ENCODE measurements at regions not wholly inside any gene's neighbourhood (a gene's known extent, or its start where the extent isn't known, plus 50 kb on each side); places are given as distances from the start of the nearest gene placed in this dataset.

DNA sequence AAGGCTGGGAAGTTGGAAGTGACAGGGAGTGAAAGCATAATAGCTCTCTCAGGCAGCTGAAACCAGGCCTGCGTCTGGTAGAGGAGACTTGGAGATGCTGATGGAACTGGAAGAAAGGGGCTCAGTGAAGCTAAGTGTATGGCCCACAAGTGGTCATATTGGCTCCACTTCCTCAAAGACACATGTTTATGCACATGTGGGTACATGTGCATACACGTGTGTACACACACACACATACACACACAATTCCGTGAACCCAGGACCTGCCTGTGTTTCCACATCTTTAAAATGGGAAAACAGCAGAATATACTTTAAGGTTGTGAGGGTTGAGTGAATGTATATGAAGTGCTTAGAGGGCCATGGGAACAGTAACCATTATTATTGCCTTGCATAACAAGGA, 160.9 kb downstream of the ARL6IP6 start:
- TF ChIP-seq, protein P1, sequence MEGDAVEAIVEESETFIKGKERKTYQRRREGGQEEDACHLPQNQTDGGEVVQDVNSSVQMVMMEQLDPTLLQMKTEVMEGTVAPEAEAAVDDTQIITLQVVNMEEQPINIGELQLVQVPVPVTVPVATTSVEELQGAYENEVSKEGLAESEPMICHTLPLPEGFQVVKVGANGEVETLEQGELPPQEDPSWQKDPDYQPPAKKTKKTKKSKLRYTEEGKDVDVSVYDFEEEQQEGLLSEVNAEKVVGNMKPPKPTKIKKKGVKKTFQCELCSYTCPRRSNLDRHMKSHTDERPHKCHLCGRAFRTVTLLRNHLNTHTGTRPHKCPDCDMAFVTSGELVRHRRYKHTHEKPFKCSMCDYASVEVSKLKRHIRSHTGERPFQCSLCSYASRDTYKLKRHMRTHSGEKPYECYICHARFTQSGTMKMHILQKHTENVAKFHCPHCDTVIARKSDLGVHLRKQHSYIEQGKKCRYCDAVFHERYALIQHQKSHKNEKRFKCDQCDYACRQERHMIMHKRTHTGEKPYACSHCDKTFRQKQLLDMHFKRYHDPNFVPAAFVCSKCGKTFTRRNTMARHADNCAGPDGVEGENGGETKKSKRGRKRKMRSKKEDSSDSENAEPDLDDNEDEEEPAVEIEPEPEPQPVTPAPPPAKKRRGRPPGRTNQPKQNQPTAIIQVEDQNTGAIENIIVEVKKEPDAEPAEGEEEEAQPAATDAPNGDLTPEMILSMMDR (conservative IDR thresholded peaks at IDR 0.05), result no peak
- TF ChIP-seq ZFX (IDR thresholded peaks at IDR 0.05), result no peak
